H1 (cell line): ENCODE measurements at regions not wholly inside any gene's neighbourhood (a gene's known extent, or its start where the extent isn't known, plus 50 kb on each side); places are given as distances from the start of the nearest gene placed in this dataset.

ENCODE experiments used
- CTCF ChIA-PET: fragments of 300-600 bp; sonication (Branson Sonifier 250); formaldehyde crosslinking; loops from one replicate; lab custom pipeline; 2021; ENCODE audit not compliant: partially characterized antibody; lab: Charles Lee
- POLR2A ChIA-PET: fragments of 300-600 bp; sonication (Branson Sonifier 250); formaldehyde crosslinking; loops from one replicate; lab custom pipeline; 2021; ENCODE audit warnings: inconsistent platforms; ENCODE audit not compliant: partially characterized antibody; lab: Charles Lee
- DNase-seq, 2 experiments: peaks; one replicate each; pipeline versions ENCODE4 v3.0.0 to v3.0.0-alpha.2; 2010 to 2022; ENCODE audit warnings: low spot score in 2 of 2, low read depth in 1 of 2, mixed read lengths in 1 of 2
- FAIRE-seq: peaks from 2 replicates; lab custom pipeline; 2011; peaks lifted over from hg19 to GRCh38; lab: Jason Lieb, UNC
- H2AFZ ChIP-seq: 2 replicates; pipeline ENCODE4 v1.8.1; 2012; ENCODE audit warnings: low read length, inconsistent platforms
- H2AK5ac ChIP-seq: 2 replicates; pipeline ENCODE4 v1.6.1; 2013; ENCODE audit warnings: low read depth, low read length
- H2BK120ac ChIP-seq: replicated peaks from 2 replicates; pipeline ENCODE3; 2013; ENCODE audit warnings: low read depth, low read length, inconsistent platforms
- H2BK12ac ChIP-seq: 2 replicates; pipeline ENCODE4 v1.6.1; 2013; ENCODE audit warnings: low read depth, low read length
- H2BK15ac ChIP-seq: 2 replicates; pipeline ENCODE4 v1.6.1; 2013; ENCODE audit warnings: low read length
- H2BK20ac ChIP-seq: 2 replicates; pipeline ENCODE4 v1.6.1; 2013; ENCODE audit warnings: low read length
- H2BK5ac ChIP-seq: 2 replicates; pipeline ENCODE4 v1.6.1; 2013; ENCODE audit warnings: low read depth, low read length
- H3K14ac ChIP-seq: 2 replicates; pipeline ENCODE4 v1.6.1; 2013; ENCODE audit warnings: inconsistent platforms; ENCODE audit not compliant: insufficient read length
- H3K18ac ChIP-seq: 2 replicates; pipeline ENCODE4 v1.6.1; 2013; ENCODE audit warnings: low read length; ENCODE audit errors: extremely low read depth
- H3K23ac ChIP-seq: 2 replicates; pipeline ENCODE4 v1.6.1; 2013; ENCODE audit warnings: inconsistent platforms; ENCODE audit not compliant: insufficient read length
- H3K23me2 ChIP-seq: 2 replicates; pipeline ENCODE4 v1.6.1; 2013; ENCODE audit warnings: low read depth, low read length
- H3K27ac ChIP-seq: 2 replicates; pipeline ENCODE4 v1.6.1; 2011; ENCODE audit warnings: low read depth, low read length, inconsistent platforms
- H3K27me3 ChIP-seq, 4 experiments: replicated peaks in 1 of 4; 1 replicate in 1 of 4; 2 replicates in 3 of 4; pipeline versions ENCODE4 v1.6.1 to v1.8.1; 2011 to 2013; ENCODE audit warnings: low read length in 3 of 4, mild to moderate bottlenecking in 3 of 4, inconsistent platforms in 2 of 4, mixed read lengths in 2 of 4, moderate library complexity in 1 of 4; ENCODE audit not compliant: control insufficient read depth in 3 of 4, insufficient read depth in 3 of 4; ENCODE audit errors: extremely low read depth in 1 of 4
- H3K36me3 ChIP-seq, 4 experiments: 2 replicates each; pipeline versions ENCODE4 v1.6.1 to v1.8.1; 2011 to 2013; ENCODE audit warnings: mild to moderate bottlenecking in 4 of 4, low read length in 3 of 4, moderate library complexity in 2 of 4, control low read depth in 1 of 4, inconsistent platforms in 1 of 4; ENCODE audit not compliant: insufficient read depth in 4 of 4, control insufficient read depth in 2 of 4
- H3K4ac ChIP-seq: replicated peaks from 2 replicates; pipeline ENCODE3; 2013; ENCODE audit warnings: low read length, low read depth, mixed read lengths, inconsistent platforms; ENCODE audit not compliant: insufficient read length
- H3K4me1 ChIP-seq, 4 experiments: replicated peaks in 1 of 4; 1 replicate in 1 of 4; 2 replicates in 3 of 4; pipeline versions ENCODE4 v1.6.1 to v1.8.1; 2011 to 2013; ENCODE audit warnings: low read length in 3 of 4, inconsistent platforms in 2 of 4, mixed read lengths in 1 of 4; ENCODE audit not compliant: insufficient read depth in 4 of 4, control insufficient read depth in 3 of 4
- H3K4me2 ChIP-seq, 2 experiments: 2 replicates each; pipeline versions ENCODE4 v1.6.1 to v1.8.1; 2011 to 2013; ENCODE audit warnings: low read depth in 2 of 2, low read length in 2 of 2, control low read depth in 1 of 2, inconsistent platforms in 1 of 2, mild to moderate bottlenecking in 1 of 2; ENCODE audit not compliant: insufficient read depth in 1 of 2
- H3K4me3 ChIP-seq, 4 experiments: fragments of 200-600, 300-600 bp in 1 of 4; sonication (generic), shearing (Covaris generic), sonication (Bioruptor Twin) in 1 of 4; 2 replicates each; pipeline versions ENCODE4 v1.5.1 to v1.8.1; 2011 to 2016; ENCODE audit warnings: low read length in 4 of 4, low read depth in 3 of 4, control low read depth in 2 of 4, inconsistent platforms in 2 of 4, mild to moderate bottlenecking in 2 of 4, mixed read lengths in 1 of 4, moderate library complexity in 1 of 4; ENCODE audit not compliant: insufficient read depth in 2 of 4; ENCODE audit errors: extremely low read depth in 1 of 4
- H3K56ac ChIP-seq: replicated peaks from 2 replicates; pipeline ENCODE3; 2013; ENCODE audit warnings: low read depth, mild to moderate bottlenecking, mixed read lengths, low read length, inconsistent platforms; ENCODE audit not compliant: insufficient read length
- H3K79me1 ChIP-seq: 2 replicates; pipeline ENCODE4 v1.6.1; 2013; ENCODE audit warnings: low read depth, low read length, control low read depth
- H3K79me2 ChIP-seq, 2 experiments: 2 replicates each; pipeline versions ENCODE4 v1.6.1 to v1.8.1; 2012 to 2013; ENCODE audit warnings: low read length in 2 of 2, mild to moderate bottlenecking in 2 of 2, inconsistent platforms in 1 of 2; ENCODE audit not compliant: insufficient read depth in 2 of 2, control insufficient read depth in 1 of 2
- H3K9ac ChIP-seq, 4 experiments: replicated peaks in 1 of 4; 1 replicate in 1 of 4; 2 replicates in 3 of 4; pipeline versions ENCODE4 v1.6.1 to v1.8.1; 2011 to 2013; ENCODE audit warnings: low read depth in 3 of 4, low read length in 3 of 4, control low read depth in 2 of 4, mild to moderate bottlenecking in 2 of 4, moderate library complexity in 2 of 4, inconsistent platforms in 1 of 4; ENCODE audit errors: extremely low read depth in 1 of 4
- H3K9me3 ChIP-seq, 2 experiments: 2 replicates each; pipeline versions ENCODE4 v1.6.1 to v1.8.1; 2012 to 2013; ENCODE audit warnings: mild to moderate bottlenecking in 2 of 2, moderate library complexity in 2 of 2, control low read depth in 1 of 2, inconsistent platforms in 1 of 2, low read depth in 1 of 2, low read length in 1 of 2, mixed read lengths in 1 of 2; ENCODE audit not compliant: insufficient read depth in 2 of 2
- H4K20me1 ChIP-seq, 2 experiments: replicated peaks in 1 of 2; 2 replicates each; pipeline versions ENCODE3 to v1.8.1; 2011 to 2013; ENCODE audit warnings: inconsistent platforms in 2 of 2, low read length in 2 of 2, mild to moderate bottlenecking in 1 of 2; ENCODE audit not compliant: insufficient read depth in 2 of 2, control insufficient read depth in 1 of 2
- H4K5ac ChIP-seq: 2 replicates; pipeline ENCODE4 v1.6.1; 2013; ENCODE audit warnings: low read length, low read depth, mixed read lengths, inconsistent platforms; ENCODE audit not compliant: insufficient read length
- H4K8ac ChIP-seq: 2 replicates; pipeline ENCODE4 v1.8.0; 2013; ENCODE audit warnings: mild to moderate bottlenecking, moderate library complexity, low read length, inconsistent platforms; ENCODE audit not compliant: insufficient read depth; ENCODE audit errors: extremely low read depth
- H4K91ac ChIP-seq: replicated peaks from 2 replicates; pipeline ENCODE3; 2013; ENCODE audit warnings: low read length, mixed read lengths, inconsistent platforms; ENCODE audit not compliant: insufficient read length
- CHD2 ChIP-seq: IDR thresholded peaks from 2 replicates; pipeline ENCODE4 v1.6.1; 2012; ENCODE audit warnings: low read length, improper control_type of control experiment
- JUND ChIP-seq: IDR thresholded peaks from 2 replicates; pipeline ENCODE4 v1.6.1; 2011; ENCODE audit warnings: mild to moderate bottlenecking, improper control_type of control experiment, low read length
- KDM4A ChIP-seq: IDR thresholded peaks from one replicate; pipeline ENCODE4 v1.7.1; 2012; ENCODE audit warnings: low read depth, mild to moderate bottlenecking, moderate library complexity, low read length, inconsistent platforms; ENCODE audit not compliant: severe bottlenecking
- POLR2A ChIP-seq, 2 experiments: IDR thresholded peaks; 1 replicate in 1 of 2; 2 replicates in 1 of 2; pipeline ENCODE4 v1.6.1; 2011; ENCODE audit warnings: low read depth in 2 of 2, low read length in 2 of 2, mild to moderate bottlenecking in 2 of 2; ENCODE audit errors: control extremely low read depth in 1 of 2
- RAD21 ChIP-seq, 2 experiments: IDR thresholded peaks in 1 of 2; conservative IDR thresholded peaks in 1 of 2; 2 replicates each; pipeline ENCODE4 v1.6.1; 2011; ENCODE audit warnings: low read depth in 2 of 2, low read length in 2 of 2, improper control_type of control experiment in 1 of 2, inconsistent platforms in 1 of 2, mild to moderate bottlenecking in 1 of 2, moderate library complexity in 1 of 2
- TAF7 ChIP-seq: optimal IDR thresholded peaks from 2 replicates; pipeline ENCODE3; 2011; ENCODE audit warnings: low read depth, mild to moderate bottlenecking, inconsistent platforms, low read length, moderate library complexity, borderline replicate concordance
- WGBS, 2 experiments: shearing (Covaris generic) in 1 of 2; methylation state at CpG; one replicate each; pipeline versions ENCODE4 v1.1.6 to v1.1.7; 2013 to 2015; ENCODE audit warnings: low lambda C conversion rate in 2 of 2, mixed read lengths in 2 of 2, inconsistent platforms in 1 of 2, low coverage in 1 of 2, missing lambda C conversion rate in 1 of 2; ENCODE audit not compliant: insufficient replicate concordance in 2 of 2, insufficient coverage in 1 of 2, insufficient read length in 1 of 2; ENCODE audit errors: extremely low coverage in 1 of 2, missing lambda C conversion rate in 1 of 2; 5-methylcytosine and 5-hydroxymethylcytosine counted together
- TF ChIP-seq, protein P1 (sequence below), 3 experiments: IDR thresholded peaks; 1 replicate in 2 of 3; 2 replicates in 1 of 3; pipeline versions ENCODE4 v1.5.1 to v1.6.1; 2011; ENCODE audit warnings: low read length in 3 of 3, mild to moderate bottlenecking in 3 of 3, inconsistent platforms in 2 of 3, low read depth in 1 of 3, moderate library complexity in 1 of 3; ENCODE audit not compliant: insufficient read depth in 1 of 3; ENCODE audit errors: control extremely low read depth in 1 of 3

GRCh38 chr3:81985996-81986723 is 224.7 kb upstream of the GBE1 start:
- no peak overlapping the region for H2BK20ac ChIP-seq
- H2AK5ac ChIP-seq, result no peak overlapping the region
- no peak overlapping the region for H4K91ac ChIP-seq
- no peak overlapping the region for H2BK12ac ChIP-seq
- no peak overlapping the region for H2BK5ac ChIP-seq
- no peaks in the 10 kb centered on the region for H3K79me1 ChIP-seq
- H3K9ac ChIP-seq, result no peak overlapping the region
- no peak overlapping the region for H2BK15ac ChIP-seq
- H3K9me3 ChIP-seq, result peaks cover 0 to 4% of the 10 kb centered on the region in 2 experiments; a peak in 1 of 4 replicates
- no peaks in the 10 kb centered on the region for H3K27me3 ChIP-seq
- TF ChIP-seq KDM4A (no peak), POLR2A (IDR thresholded peaks at IDR 0.05; ENCODE audit: control extremely low read depth in 1 of 2, low read depth in 2 of 2, low read length in 2 of 2) (no peak), CHD2 (no peak), JUND (no peak), RAD21 (IDR thresholded peaks at IDR 0.05 in 1 of 2, conservative IDR thresholded peaks at IDR 0.05 in 1 of 2; ENCODE audit: low read depth in 2 of 2, low read length in 2 of 2) (peak; percentile 22 to 50), TAF7 (no peak)
- TF ChIP-seq, protein P1, sequence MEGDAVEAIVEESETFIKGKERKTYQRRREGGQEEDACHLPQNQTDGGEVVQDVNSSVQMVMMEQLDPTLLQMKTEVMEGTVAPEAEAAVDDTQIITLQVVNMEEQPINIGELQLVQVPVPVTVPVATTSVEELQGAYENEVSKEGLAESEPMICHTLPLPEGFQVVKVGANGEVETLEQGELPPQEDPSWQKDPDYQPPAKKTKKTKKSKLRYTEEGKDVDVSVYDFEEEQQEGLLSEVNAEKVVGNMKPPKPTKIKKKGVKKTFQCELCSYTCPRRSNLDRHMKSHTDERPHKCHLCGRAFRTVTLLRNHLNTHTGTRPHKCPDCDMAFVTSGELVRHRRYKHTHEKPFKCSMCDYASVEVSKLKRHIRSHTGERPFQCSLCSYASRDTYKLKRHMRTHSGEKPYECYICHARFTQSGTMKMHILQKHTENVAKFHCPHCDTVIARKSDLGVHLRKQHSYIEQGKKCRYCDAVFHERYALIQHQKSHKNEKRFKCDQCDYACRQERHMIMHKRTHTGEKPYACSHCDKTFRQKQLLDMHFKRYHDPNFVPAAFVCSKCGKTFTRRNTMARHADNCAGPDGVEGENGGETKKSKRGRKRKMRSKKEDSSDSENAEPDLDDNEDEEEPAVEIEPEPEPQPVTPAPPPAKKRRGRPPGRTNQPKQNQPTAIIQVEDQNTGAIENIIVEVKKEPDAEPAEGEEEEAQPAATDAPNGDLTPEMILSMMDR (IDR thresholded peaks at IDR 0.05; ENCODE audit: control extremely low read depth in 1 of 3, insufficient read depth in 1 of 3, low read depth in 1 of 3, low read length in 3 of 3), result peak; percentile 14 to 48 (median 28)
- H4K8ac ChIP-seq, result no peak overlapping the region
- H2AFZ ChIP-seq, result peak overlapping the region; percentile 97
- no peak overlapping the region for H3K4ac ChIP-seq
- CTCF ChIA-PET, result interaction anchor here (0.9 to 1.3 kb wide), 4 partner anchors 10 to 146 kb away, joined by 3 read pairs; no protein-coding TSS in a partner anchor
- no peak overlapping the region for H3K18ac ChIP-seq
- WGBS, 2 experiments, result 95% methylated on average over 11 of the region's 12 CpGs; no CpG with 5 or more reads in 1 of the 2 experiments
- DNase-seq (no peak), FAIRE-seq (no peak)
- H3K79me2 ChIP-seq, result no peaks in the 10 kb centered on the region; a peak in 1 of 4 replicates
- no peak overlapping the region for H3K23ac ChIP-seq
- H3K4me3 ChIP-seq, result no peak overlapping the region
- H3K4me2 ChIP-seq, result no peak overlapping the region
- H4K20me1 ChIP-seq, result no peaks in the 10 kb centered on the region
- no peaks in the 10 kb centered on the region for H3K36me3 ChIP-seq
- H3K14ac ChIP-seq, result no peak overlapping the region
- no peak overlapping the region for H3K27ac ChIP-seq
- POLR2A ChIA-PET, result no interaction called here
- no peaks in the 10 kb centered on the region for H3K23me2 ChIP-seq
- no peak overlapping the region for H2BK120ac ChIP-seq
- no peak overlapping the region for H4K5ac ChIP-seq
- H3K56ac ChIP-seq, result no peak overlapping the region
- peaks cover 0 to 3% (median 0%) of the 10 kb centered on the region in 4 experiments; a peak in 1 of 7 replicates for H3K4me1 ChIP-seq
